Activated CD8-positive, alpha-beta memory T cell treated with anti-CD3 and anti-CD28 coated beads, Interleukin-2, amount 10 ng/mL, durations not matched to agents 7 days and 5 days (primary cell): ENCODE measurements at regions not wholly inside any gene's neighbourhood (a gene's known extent, or its start where the extent isn't known, plus 50 kb on each side); places are given as distances from the start of the nearest gene placed in this dataset.
"Not testable (repeated sequence)": the region's sequence is repeated elsewhere in the genome, so short reads cannot be mapped to it uniquely, and the experiment has no call there.

Source experiments
- ATAC-seq: fragments of 150-1000 bp; cut with Tn5 transposase; one replicate; pipeline ENCODE4 v1.10.0; 2021; ENCODE audit warnings: moderate library complexity
- CTCF ChIA-PET: fragments of 350-600 bp; sonication (Branson Sonifier 250); formaldehyde crosslinking; loops from one replicate; lab custom pipeline; 2021; ENCODE audit warnings: antibody characterized with exemption; lab: Charles Lee
- DNase-seq: peaks from one replicate; pipeline ENCODE4 v3.0.0-alpha.2; 2020
- H3K27ac Mint-ChIP-seq: one replicate; pipeline ENCODE4 v1.8.0; 2021; ENCODE audit warnings: mild to moderate bottlenecking, mixed read lengths
- H3K27me3 Mint-ChIP-seq: one replicate; pipeline ENCODE4 v1.8.0; 2021; ENCODE audit warnings: mixed read lengths
- H3K36me3 Mint-ChIP-seq: one replicate; pipeline ENCODE4 v1.8.0; 2021; ENCODE audit warnings: mild to moderate bottlenecking, mixed read lengths
- H3K4me1 Mint-ChIP-seq: one replicate; pipeline ENCODE4 v1.8.0; 2021; ENCODE audit warnings: mixed read lengths
- H3K4me3 Mint-ChIP-seq: one replicate; pipeline ENCODE4 v1.8.0; 2021; ENCODE audit warnings: mild to moderate bottlenecking, moderate library complexity, mixed read lengths
- H3K9me3 Mint-ChIP-seq: one replicate; pipeline ENCODE4 v1.8.0; 2022; ENCODE audit warnings: low read depth, mixed read lengths

DNA sequence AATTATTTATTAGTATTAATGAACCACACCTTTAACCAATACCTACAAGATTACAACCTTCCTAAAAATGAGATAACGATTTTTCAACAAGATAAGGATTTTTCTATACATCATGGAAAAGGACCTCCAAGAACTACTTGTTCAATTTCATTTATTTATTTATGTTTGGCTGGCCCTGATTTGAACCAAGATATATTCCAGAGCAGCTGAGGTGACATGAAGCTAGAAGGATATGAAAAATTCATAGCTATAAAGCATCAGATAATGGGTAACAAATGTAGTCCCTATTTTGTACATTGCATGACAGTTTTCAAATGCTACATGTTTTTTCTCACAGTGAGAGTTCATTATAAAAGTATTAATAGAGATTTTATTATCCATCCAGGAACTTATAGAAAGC lies 798.5 kb upstream of the ARRDC3 start:
- no peaks in the 10 kb centered on the region for H3K27me3 Mint-ChIP-seq
- DNase-seq (no peak), ATAC-seq (no peak)
- H3K27ac Mint-ChIP-seq = no peak overlapping the region
- H3K4me1 Mint-ChIP-seq = no peaks in the 10 kb centered on the region
- no peaks in the 10 kb centered on the region for H3K36me3 Mint-ChIP-seq
- H3K9me3 Mint-ChIP-seq = peaks cover 2% of the 10 kb centered on the region
- CTCF ChIA-PET = no interaction called here
- H3K4me3 Mint-ChIP-seq = no peak overlapping the region

DNA sequence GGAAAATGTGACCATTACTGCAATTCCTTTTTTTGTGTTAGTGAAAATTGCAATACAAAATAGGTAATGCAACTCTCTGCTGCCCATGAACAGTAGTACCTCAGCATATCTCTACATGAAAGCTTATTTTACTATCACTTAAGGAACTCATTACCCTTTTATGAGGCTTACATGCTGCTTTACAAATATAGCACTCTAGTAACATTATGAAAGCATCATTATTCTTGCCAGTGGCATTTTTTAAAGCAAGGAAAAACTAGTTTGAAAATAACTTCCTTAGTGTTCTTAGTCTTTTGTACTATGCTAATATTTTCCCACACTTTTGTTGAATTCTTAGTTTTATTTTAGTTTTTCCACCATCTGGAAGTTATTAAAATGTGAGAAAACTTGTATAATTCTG lies 797.3 kb upstream of the ARRDC3 start:
- CTCF ChIA-PET = no interaction called here
- H3K9me3 Mint-ChIP-seq = peaks cover 2% of the 10 kb centered on the region
- DNase-seq (no peak), ATAC-seq (no peak)
- H3K4me3 Mint-ChIP-seq = no peak overlapping the region
- H3K27me3 Mint-ChIP-seq = no peaks in the 10 kb centered on the region
- no peaks in the 10 kb centered on the region for H3K36me3 Mint-ChIP-seq
- no peaks in the 10 kb centered on the region for H3K4me1 Mint-ChIP-seq
- H3K27ac Mint-ChIP-seq = no peak overlapping the region

DNA sequence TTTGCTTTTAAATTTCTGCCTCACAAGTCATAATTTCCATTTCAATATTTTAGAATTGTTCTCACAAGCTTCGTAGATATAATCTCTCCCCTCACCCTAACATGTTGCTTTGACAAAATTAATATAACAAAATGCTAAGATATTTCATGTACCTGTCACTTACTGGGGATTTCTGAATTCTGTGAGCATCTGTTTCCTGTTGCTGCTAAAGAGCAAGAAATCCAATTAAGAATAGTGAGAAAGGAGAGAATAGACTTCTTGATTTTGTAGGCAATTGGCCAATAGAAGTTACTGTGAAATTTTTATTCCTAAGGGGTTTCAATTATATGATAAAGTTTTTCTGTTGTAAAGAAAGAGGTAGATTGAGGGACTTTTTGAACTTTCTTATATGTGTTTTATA lies 796.5 kb upstream of the ARRDC3 start:
- H3K27ac Mint-ChIP-seq = no peak overlapping the region
- H3K36me3 Mint-ChIP-seq = no peaks in the 10 kb centered on the region
- no peak for DNase-seq
- H3K9me3 Mint-ChIP-seq = peaks cover 2% of the 10 kb centered on the region
- H3K4me1 Mint-ChIP-seq = no peaks in the 10 kb centered on the region
- H3K27me3 Mint-ChIP-seq = no peaks in the 10 kb centered on the region
- ATAC-seq = no peak
- CTCF ChIA-PET = no interaction called here
- no peak overlapping the region for H3K4me3 Mint-ChIP-seq

DNA sequence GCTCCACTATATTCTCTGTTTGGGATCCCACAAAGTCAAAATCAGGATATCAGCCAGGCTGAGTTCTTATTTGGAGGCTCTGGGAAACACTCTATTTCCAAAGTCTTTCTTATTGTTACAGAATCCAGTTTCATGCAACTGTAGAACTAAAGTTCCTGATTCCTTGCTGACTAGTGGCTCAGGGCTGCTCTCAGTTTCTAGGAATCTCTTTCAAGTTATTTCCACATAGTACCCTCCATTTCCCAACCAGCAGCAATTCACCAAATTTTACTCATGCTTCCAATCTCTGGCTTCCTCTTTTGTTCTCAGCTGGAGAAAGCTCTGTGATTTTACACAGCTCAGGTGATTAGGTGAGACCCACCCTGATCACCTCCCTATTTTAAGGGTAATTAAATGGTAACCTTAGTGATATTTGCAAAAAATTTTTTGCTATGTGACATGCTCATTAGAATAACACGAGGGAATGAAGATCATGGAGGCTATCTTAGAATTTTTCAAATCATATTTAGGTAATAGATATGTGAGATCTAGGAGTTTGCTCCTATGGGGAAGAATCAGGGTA lies 794.9 kb upstream of the ARRDC3 start:
- no peak for ATAC-seq
- no peaks in the 10 kb centered on the region for H3K27me3 Mint-ChIP-seq
- no peak overlapping the region for H3K27ac Mint-ChIP-seq
- H3K36me3 Mint-ChIP-seq = no peaks in the 10 kb centered on the region
- DNase-seq = no peak
- peaks cover 3% of the 10 kb centered on the region for H3K9me3 Mint-ChIP-seq
- H3K4me3 Mint-ChIP-seq = no peak overlapping the region
- H3K4me1 Mint-ChIP-seq = no peaks in the 10 kb centered on the region
- CTCF ChIA-PET = no interaction called here

DNA sequence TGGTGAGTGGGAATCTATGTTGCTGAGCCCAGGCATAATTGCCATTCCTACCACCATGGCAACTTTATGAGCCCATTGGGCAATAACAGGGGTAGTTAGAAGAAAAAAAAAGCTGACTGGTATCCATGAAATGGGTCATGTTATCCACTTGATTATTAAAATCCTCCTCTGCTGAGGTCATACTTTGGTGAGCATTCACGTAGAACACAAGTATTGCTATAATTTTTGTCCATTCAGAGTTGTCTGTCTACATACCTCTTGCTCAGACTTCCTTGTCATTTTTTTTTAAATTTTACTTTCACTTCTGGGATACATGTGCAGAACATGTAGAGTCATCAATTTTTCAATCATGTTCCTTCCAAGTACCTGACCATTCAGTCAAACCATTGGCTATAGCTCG lies 780.8 kb upstream of the ARRDC3 start:
- Mint-ChIP-seq H3K27ac (no peak overlapping the region), H3K4me1 (no peaks in the 10 kb centered on the region), H3K9me3 (peaks cover 3% of the 10 kb centered on the region), H3K4me3 (no peak overlapping the region), H3K27me3 (no peaks in the 10 kb centered on the region), H3K36me3 (no peaks in the 10 kb centered on the region)
- DNase-seq (no peak), ATAC-seq (no peak)
- CTCF ChIA-PET = interaction anchor here (0.8 kb wide), 1 partner anchor 60 kb away, joined by 3 read pairs; no protein-coding TSS in a partner anchor

DNA sequence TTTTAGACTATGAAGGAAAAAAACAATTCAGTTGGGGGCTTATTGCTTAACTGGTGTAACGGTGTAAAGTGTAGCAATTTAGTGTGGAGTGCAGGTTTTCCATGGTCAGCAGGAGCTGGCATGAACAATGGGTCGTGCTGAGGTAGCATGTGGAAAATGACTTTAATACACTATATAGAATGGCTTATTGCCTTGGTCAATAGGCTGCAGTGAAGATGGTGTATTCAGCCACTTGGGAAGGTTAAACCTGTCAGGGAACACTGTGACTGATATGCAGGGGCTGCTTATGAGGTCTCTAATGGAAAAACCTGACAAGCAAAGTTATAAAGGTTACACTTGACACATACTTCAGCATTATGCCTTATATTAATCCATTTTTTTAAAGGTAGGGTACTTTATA lies 764.7 kb upstream of the ARRDC3 start:
- no peak for DNase-seq
- no peaks in the 10 kb centered on the region for H3K36me3 Mint-ChIP-seq
- no peak overlapping the region for H3K27ac Mint-ChIP-seq
- H3K27me3 Mint-ChIP-seq = no peaks in the 10 kb centered on the region
- CTCF ChIA-PET = no interaction called here
- no peak for ATAC-seq
- H3K9me3 Mint-ChIP-seq = no peaks in the 10 kb centered on the region
- no peaks in the 10 kb centered on the region for H3K4me1 Mint-ChIP-seq
- no peak overlapping the region for H3K4me3 Mint-ChIP-seq

DNA sequence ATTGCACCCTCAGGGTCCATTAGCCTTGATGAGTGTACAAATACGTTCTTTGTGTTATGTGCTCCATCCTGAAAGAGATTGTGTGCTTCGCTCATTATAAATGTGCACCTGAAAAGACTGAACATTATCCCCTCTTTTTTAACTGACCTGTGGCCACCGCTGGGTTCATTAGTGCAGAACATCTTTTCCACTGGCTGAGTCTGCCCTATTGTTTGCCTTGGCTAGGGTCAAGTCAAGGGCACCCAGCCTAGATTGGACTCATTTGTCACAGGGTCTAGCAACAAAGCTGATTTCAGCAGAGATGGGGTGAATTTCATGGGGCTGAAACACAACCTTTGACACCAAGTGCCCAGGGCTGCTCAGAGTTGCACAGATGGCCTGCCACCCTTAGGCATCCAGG lies 764.1 kb upstream of the ARRDC3 start:
- Mint-ChIP-seq H3K4me1 (no peaks in the 10 kb centered on the region), H3K36me3 (no peaks in the 10 kb centered on the region), H3K27ac (no peak overlapping the region), H3K4me3 (no peak overlapping the region), H3K9me3 (no peaks in the 10 kb centered on the region), H3K27me3 (no peaks in the 10 kb centered on the region)
- ATAC-seq (no peak), DNase-seq (no peak)
- CTCF ChIA-PET = no interaction called here

DNA sequence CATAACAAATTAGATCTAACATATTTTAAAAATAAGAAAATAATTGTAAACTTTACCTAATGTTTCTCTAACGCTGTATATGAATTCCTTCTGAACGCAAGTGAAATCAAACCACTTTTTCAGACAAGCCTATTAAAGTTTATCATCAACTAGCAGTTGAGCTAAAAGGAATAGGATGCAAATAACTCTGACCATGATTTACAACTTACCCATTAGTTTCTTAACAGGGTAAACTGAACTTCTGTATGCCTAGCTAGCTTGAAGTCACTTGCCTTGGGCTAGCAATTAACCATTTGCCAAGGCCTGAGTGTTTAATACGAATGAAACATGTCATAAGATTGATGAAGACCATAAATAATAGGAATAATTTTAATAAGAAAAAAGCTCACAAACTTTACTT lies 762.7 kb upstream of the ARRDC3 start:
- CTCF ChIA-PET = no interaction called here
- H3K36me3 Mint-ChIP-seq = no peaks in the 10 kb centered on the region
- H3K9me3 Mint-ChIP-seq = peaks cover 2% of the 10 kb centered on the region
- H3K4me3 Mint-ChIP-seq = no peak overlapping the region
- H3K27ac Mint-ChIP-seq = no peak overlapping the region
- ATAC-seq = no peak
- H3K4me1 Mint-ChIP-seq = no peaks in the 10 kb centered on the region
- no peak for DNase-seq
- no peaks in the 10 kb centered on the region for H3K27me3 Mint-ChIP-seq

DNA sequence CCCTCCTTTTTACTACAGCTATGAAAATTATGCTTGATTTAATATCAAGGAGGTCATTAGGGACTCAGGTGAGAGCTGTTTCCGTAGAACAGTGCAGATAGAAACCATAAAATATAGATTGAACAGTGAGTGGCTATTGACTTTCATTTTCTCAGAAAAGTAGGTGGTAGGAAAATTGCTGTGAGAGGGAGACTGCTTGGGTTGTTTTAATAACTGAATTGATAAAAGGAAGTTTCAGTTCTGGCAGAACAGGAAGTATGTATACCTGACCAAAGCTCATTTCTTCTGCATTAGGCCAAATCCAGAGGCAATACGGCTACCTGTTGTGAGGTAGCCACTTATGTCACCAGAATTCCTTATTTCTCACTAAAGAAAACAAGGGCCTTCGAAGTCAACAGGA lies 761.7 kb upstream of the ARRDC3 start:
- Mint-ChIP-seq H3K27ac (no peak overlapping the region), H3K4me3 (no peak overlapping the region), H3K36me3 (no peaks in the 10 kb centered on the region), H3K9me3 (peaks cover 2% of the 10 kb centered on the region), H3K4me1 (no peaks in the 10 kb centered on the region), H3K27me3 (no peaks in the 10 kb centered on the region)
- CTCF ChIA-PET = no interaction called here
- ATAC-seq (no peak), DNase-seq (no peak)

DNA sequence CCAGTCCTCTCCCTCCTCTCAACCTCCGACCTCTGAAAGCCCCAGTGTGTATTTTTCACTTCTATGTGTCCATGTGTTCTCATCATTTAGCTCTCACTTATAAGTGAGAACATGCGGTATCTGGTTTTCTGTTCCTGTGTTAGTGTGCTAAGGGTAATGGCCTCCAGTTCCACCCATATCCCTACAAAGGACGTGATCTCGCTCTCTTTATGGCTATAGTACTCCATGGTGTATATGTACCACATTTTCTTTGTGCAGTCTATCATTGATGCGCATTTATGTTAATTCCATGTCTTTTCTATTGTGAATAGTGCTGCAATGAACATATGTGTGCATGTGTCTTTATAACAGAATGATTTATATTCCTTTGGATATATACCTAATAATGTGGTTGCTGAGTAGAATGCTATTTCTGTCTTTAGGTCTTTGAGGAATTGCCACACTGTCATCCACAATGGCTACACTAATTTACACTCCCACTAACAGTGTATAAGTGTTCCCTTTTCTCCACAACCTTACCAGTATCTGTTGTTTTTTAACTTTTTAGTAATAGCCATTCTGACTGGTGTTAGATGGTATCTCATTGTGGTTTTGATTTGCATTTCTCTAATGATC lies 749.3 kb upstream of the ARRDC3 start:
- DNase-seq, H3K9me3 Mint-ChIP-seq, H3K4me1 Mint-ChIP-seq, H3K27ac Mint-ChIP-seq, H3K4me3 Mint-ChIP-seq, H3K27me3 Mint-ChIP-seq, CTCF ChIA-PET, ATAC-seq, H3K36me3 Mint-ChIP-seq: not testable (repeated sequence)

DNA sequence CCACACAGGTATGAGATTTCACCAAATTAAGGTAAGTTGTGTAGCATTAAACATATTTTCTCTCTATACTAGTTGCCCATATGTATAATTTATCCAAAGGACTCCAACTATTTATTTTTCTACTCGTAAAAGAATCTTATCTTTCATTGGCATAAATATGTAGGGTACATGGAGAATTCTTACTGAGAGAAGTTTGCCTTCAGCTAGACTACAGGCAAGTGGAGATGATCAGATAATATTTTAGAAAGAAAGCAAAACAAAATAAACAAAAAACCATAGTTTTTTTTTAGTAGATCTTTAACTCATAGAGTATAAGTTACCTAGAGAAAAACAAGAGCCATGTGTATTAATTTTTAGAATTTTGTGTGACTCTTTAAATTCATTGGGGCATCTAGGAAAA lies 743.1 kb upstream of the ARRDC3 start:
- CTCF ChIA-PET = no interaction called here
- ATAC-seq (no peak), DNase-seq (no peak)
- H3K27me3 Mint-ChIP-seq = no peaks in the 10 kb centered on the region
- H3K4me3 Mint-ChIP-seq = no peak overlapping the region
- H3K9me3 Mint-ChIP-seq = no peaks in the 10 kb centered on the region
- H3K27ac Mint-ChIP-seq = no peak overlapping the region
- H3K4me1 Mint-ChIP-seq = no peaks in the 10 kb centered on the region
- no peaks in the 10 kb centered on the region for H3K36me3 Mint-ChIP-seq

DNA sequence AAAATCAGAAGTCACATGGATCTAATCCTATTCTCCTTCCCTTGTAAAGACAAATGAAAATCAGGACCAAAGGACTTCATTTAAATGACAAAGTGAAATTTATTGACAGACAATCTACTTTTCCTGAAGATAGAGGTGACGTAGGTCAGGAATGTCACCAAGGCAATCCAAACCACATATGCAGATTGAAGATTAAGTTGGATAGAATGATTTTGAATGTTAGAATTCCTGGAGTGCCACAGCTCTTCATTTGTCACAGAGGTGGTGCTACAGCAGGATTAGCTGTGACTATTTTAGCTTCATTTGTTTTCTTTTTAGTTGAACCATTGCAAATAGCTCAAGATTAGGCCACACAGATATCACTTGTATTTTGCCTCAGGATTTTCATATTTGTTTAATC lies 736.0 kb upstream of the ARRDC3 start:
- Mint-ChIP-seq H3K27ac (no peak overlapping the region), H3K4me1 (no peaks in the 10 kb centered on the region), H3K4me3 (no peak overlapping the region), H3K9me3 (peaks cover 3% of the 10 kb centered on the region), H3K27me3 (no peaks in the 10 kb centered on the region), H3K36me3 (no peaks in the 10 kb centered on the region)
- ATAC-seq (no peak), DNase-seq (no peak)
- CTCF ChIA-PET = no interaction called here

DNA sequence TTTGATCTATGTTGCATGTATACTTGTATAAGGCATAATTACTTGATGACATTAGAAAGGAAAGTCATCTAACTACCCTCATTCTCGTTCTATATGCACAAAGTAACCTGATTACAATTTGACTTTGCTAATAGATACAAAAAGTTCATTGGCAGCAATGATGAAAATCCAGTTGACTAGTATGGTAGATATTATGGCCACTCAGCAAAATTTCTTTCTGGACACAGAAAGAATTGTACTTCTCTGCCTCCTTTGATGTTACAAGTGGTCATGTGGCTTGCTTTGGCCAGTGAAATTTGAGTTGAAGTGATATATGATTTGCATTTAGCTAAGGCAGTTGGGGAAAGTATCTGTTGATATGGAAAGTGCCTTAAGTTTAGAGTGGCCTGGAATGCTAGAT lies 723.7 kb upstream of the ARRDC3 start:
- Mint-ChIP-seq H3K4me1 (no peaks in the 10 kb centered on the region), H3K36me3 (no peaks in the 10 kb centered on the region), H3K27me3 (no peaks in the 10 kb centered on the region), H3K27ac (no peak overlapping the region), H3K4me3 (no peak overlapping the region), H3K9me3 (no peaks in the 10 kb centered on the region)
- CTCF ChIA-PET = no interaction called here
- DNase-seq (no peak), ATAC-seq (no peak)

DNA sequence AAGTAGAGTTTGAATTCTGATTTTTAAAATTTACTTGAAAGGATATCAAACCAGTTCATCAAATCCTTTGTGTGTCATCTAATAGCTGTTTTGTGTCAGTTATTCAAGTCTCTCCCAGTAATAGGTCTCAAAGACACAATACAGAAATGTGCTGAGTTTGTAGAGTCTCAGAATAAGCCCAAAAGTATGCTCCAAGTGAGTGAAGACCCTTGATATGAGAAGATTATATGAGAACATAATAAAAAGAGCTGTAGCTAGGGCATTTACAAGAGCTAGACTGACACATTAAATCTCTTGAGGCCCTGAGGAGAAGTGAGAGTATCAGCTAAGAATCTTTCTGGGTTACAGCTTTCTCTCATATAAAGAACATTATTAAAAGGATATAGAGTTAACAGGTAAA lies 721.0 kb upstream of the ARRDC3 start:
- Mint-ChIP-seq H3K27me3 (no peaks in the 10 kb centered on the region), H3K4me3 (no peak overlapping the region), H3K9me3 (peaks cover 2% of the 10 kb centered on the region), H3K27ac (no peak overlapping the region), H3K36me3 (no peaks in the 10 kb centered on the region), H3K4me1 (no peaks in the 10 kb centered on the region)
- ATAC-seq = no peak
- no peak for DNase-seq
- CTCF ChIA-PET = interaction anchor here (0.6 kb wide), 1 partner anchor 60 kb away, joined by 3 read pairs; no protein-coding TSS in a partner anchor

DNA sequence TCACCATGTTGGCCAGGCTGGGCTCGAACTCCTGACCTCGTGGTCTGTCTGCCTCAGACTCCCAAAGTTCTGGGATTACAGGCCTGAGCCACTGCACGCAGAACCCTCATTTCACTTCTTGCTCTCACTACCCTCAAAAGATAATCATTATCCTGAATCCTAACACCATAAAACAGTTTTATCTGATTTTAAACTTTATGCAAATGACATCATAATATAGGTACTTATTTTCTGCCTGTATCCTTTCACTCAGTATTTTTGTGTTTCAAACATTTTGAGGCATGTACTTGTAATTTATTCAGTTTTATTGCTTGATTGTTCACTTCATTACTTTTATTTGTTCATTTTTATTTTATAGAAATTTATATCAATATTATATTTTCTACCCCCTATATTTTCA lies 719.2 kb upstream of the ARRDC3 start:
- ATAC-seq (no peak), DNase-seq (no peak)
- CTCF ChIA-PET = no interaction called here
- no peak overlapping the region for H3K4me3 Mint-ChIP-seq
- no peaks in the 10 kb centered on the region for H3K36me3 Mint-ChIP-seq
- H3K27ac Mint-ChIP-seq = no peak overlapping the region
- peaks cover 2% of the 10 kb centered on the region for H3K9me3 Mint-ChIP-seq
- no peaks in the 10 kb centered on the region for H3K27me3 Mint-ChIP-seq
- H3K4me1 Mint-ChIP-seq = no peaks in the 10 kb centered on the region
